ENCODE measurements at regions not wholly inside any gene's neighbourhood (a gene's known extent, or its start where the extent isn't known, plus 50 kb on each side); places are given as distances from the start of the nearest gene placed in this dataset.

GRCh38 chr4:17204908-17205307 lies 306.5 kb upstream of the LDB2 start:
- ChIA-PET CTCF (no interaction called here), POLR2A (no interaction called here)
- no peak for ATAC-seq (ENCODE audit: poor library complexity)

GRCh38 chr4:17203797-17204196 lies 305.4 kb upstream of the LDB2 start:
- no peaks in the 10 kb centered on the region for H3K9me3 ChIP-seq (ENCODE audit: control insufficient read depth in 1 of 2, insufficient read depth in 1 of 2, low read length in 2 of 2)
- no peak overlapping the region for H3K27ac ChIP-seq (ENCODE audit: low read depth in 1 of 2, low read length in 2 of 2)
- peaks cover 2 to 5% of the 10 kb centered on the region in 2 experiments for H3K27me3 ChIP-seq (ENCODE audit: control insufficient read depth in 1 of 2, insufficient read depth in 2 of 2, low read length in 2 of 2)
- Mint-ChIP-seq H3K27me3 (peaks cover 54% of the 10 kb centered on the region), H3K4me3 (no peak overlapping the region), H3K9me3 (peaks cover 1% of the 10 kb centered on the region), H3K27ac (no peak overlapping the region), H3K36me3 (ENCODE audit: low read depth) (no peaks in the 10 kb centered on the region), H3K4me1 (ENCODE audit: low read depth) (no peaks in the 10 kb centered on the region)
- H3K36me3 ChIP-seq (ENCODE audit: insufficient read depth, low read length): no peaks in the 10 kb centered on the region
- ATAC-seq (ENCODE audit: poor library complexity): no peak
- H3K4me3 ChIP-seq (ENCODE audit: low read length): no peak overlapping the region
- intact Hi-C loops (cut with DNase I, micrococcal nuclease): no loop called here
- no peak for DNase-seq
- POLR2A ChIA-PET: no interaction called here
- no peaks in the 10 kb centered on the region for H3K4me1 ChIP-seq (ENCODE audit: insufficient read depth, low read length)
- no peak for TF ChIP-seq CTCF (IDR thresholded peaks at IDR 0.05)
- CTCF ChIA-PET: no interaction called here

More at GRCh38 chr4:17204908-17205307, 306.5 kb upstream of the LDB2 start:
- H3K4me1 ChIP-seq (ENCODE audit: insufficient read depth, low read length): no peaks in the 10 kb centered on the region
- no peak overlapping the region for H3K27ac Mint-ChIP-seq
- H3K27me3 Mint-ChIP-seq: peaks cover 46% of the 10 kb centered on the region
- peaks cover 2 to 5% of the 10 kb centered on the region in 2 experiments for H3K27me3 ChIP-seq (ENCODE audit: control insufficient read depth in 1 of 2, insufficient read depth in 2 of 2, low read length in 2 of 2)
- no peaks in the 10 kb centered on the region for H3K4me1 Mint-ChIP-seq (ENCODE audit: low read depth)
- H3K4me3 ChIP-seq (ENCODE audit: low read length): no peak overlapping the region
- H3K36me3 ChIP-seq (ENCODE audit: insufficient read depth, low read length): no peaks in the 10 kb centered on the region
- H3K27ac ChIP-seq (ENCODE audit: low read depth in 1 of 2, low read length in 2 of 2): no peak overlapping the region
- H3K36me3 Mint-ChIP-seq (ENCODE audit: low read depth): no peaks in the 10 kb centered on the region
- DNase-seq: no peak
- no peak for TF ChIP-seq CTCF (IDR thresholded peaks at IDR 0.05)
- no peaks in the 10 kb centered on the region for H3K9me3 Mint-ChIP-seq
- intact Hi-C loops (cut with DNase I, micrococcal nuclease): no loop called here
- no peaks in the 10 kb centered on the region for H3K9me3 ChIP-seq (ENCODE audit: control insufficient read depth in 1 of 2, insufficient read depth in 1 of 2, low read length in 2 of 2)
- H3K4me3 Mint-ChIP-seq: no peak overlapping the region

- Mint-ChIP-seq H3K9me3 (peaks cover 2% of the 10 kb centered on the region), H3K27me3 (peaks cover 22% of the 10 kb centered on the region), H3K4me1 (ENCODE audit: low read depth) (no peaks in the 10 kb centered on the region), H3K36me3 (ENCODE audit: low read depth) (no peaks in the 10 kb centered on the region), H3K4me3 (no peak overlapping the region), H3K27ac (no peak overlapping the region)
- no peak for TF ChIP-seq CTCF (IDR thresholded peaks at IDR 0.05)
- Histone ChIP-seq H3K4me3 (ENCODE audit: low read length) (no peak overlapping the region), H3K36me3 (ENCODE audit: insufficient read depth, low read length) (no peaks in the 10 kb centered on the region), H3K27ac (ENCODE audit: low read depth in 1 of 2, low read length in 2 of 2) (no peak overlapping the region), H3K9me3 (ENCODE audit: control insufficient read depth in 1 of 2, insufficient read depth in 1 of 2, low read length in 2 of 2) (no peaks in the 10 kb centered on the region), H3K4me1 (ENCODE audit: insufficient read depth, low read length) (no peaks in the 10 kb centered on the region), H3K27me3 (ENCODE audit: control insufficient read depth in 1 of 2, insufficient read depth in 2 of 2, low read length in 2 of 2) (peaks cover 0 to 5% of the 10 kb centered on the region in 2 experiments)
- ATAC-seq (ENCODE audit: poor library complexity): no peak
- ChIA-PET POLR2A (no interaction called here), CTCF (no interaction called here)
- intact Hi-C loops (cut with DNase I, micrococcal nuclease): no loop called here
- DNase-seq: no peak
These were observed 298.6 kb upstream of the LDB2 start for GRCh38 chr4:17197070-17197469.

Measured in CD4-positive, alpha-beta T cell (primary cell).